Amniotic stem cell (primary cell): ENCODE measurements at regions not wholly inside any gene's neighbourhood (a gene's known extent, or its start where the extent isn't known, plus 50 kb on each side); places are given as distances from the start of the nearest gene placed in this dataset.
"Not testable (repeated sequence)": the region's sequence is repeated elsewhere in the genome, so short reads cannot be mapped to it uniquely, and the experiment has no call there.

Experiments used
- DNase-seq: peaks from one replicate; lab custom pipeline; 2025; lab: John Stamatoyannopoulos, UW

DNA sequence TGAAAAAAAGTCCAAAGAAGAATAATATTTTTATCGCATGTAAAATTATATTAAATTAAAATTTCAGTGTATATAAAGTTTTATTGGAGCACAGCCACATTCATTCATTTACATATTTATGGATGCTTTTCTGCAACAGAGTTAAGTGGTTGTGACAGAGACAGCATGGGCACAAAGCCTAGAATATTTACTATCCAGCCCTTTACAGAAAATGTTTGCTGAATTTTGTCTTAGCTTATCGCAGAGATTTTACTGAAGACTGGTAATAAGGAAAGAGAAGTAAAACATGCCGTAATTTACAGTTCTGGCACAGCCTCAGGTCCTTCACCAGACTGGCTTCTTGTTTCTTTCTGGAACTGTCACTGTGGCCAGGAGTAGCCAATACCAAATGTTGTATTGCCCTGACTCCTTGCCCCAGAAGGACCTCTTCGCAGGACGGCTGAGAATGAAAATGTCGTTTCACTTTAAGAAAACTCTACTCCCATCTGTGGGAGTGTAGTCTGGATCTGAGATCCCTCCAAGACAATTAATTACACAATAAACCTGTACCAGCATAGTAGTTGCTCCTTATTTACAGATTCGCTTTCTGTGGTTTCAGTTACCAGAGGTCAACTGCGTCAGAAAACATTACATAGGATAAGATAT is 94.9 kb upstream of the GOT2 start:
- DNase-seq = no peak

DNA sequence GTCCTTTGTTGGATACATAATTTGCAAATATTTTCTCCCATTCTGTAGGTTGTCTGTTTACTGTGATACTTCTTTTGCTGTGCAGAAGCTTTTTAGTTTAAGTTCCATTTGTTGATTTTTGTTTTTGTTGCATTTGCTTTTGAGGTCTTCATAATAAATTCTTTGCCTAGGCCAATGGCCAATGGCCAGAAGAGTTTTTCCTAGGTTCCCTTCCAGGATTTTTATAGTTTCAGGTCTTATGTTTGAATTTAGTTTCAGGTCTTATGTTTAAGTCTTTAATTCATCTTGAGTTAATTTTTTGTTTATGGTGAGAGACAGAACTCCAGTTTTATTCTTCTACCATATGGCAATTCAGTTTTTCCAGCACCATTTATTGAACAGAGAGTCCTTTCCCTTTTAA is 90.1 kb upstream of the GOT2 start:
- DNase-seq = no peak

DNA sequence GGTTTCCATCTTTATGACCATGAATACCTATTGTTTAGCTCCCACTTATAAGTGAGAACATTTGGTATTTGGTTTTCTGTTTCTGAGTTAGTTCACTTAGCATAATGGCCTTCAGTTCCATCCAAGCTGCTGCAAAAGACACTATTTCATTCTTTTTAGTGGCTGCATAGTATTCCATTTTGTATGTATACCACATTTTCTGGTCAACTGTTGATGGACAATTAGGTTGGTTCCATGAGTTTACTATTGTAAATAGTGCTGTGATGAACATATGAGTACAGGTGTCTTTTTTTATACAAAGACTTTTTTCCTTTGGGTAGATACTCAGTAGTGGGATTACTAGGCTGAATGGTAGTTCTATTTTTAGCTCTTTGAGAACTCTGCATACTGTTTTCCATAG is 87.8 kb upstream of the GOT2 start:
- no peak for DNase-seq

DNA sequence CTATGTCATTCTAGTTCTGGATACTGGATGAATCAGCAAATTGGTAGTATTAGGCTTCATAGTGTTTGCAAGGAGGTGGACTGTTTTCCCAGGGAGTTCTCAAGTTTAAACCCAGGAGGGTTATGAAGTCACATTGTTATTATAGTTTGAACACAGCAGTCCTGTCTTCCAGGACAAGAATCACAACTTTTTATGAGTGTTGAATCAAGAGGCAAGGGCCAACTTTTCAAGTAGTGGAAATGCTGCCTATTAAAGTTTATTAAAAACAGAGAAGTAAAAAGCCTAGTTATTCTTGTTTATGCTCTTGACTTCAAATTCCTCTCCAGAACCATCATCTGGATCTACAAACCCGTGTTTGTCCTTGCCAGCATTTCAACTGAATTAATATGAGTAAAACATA is 86.3 kb upstream of the GOT2 start:
- no peak for DNase-seq

DNA sequence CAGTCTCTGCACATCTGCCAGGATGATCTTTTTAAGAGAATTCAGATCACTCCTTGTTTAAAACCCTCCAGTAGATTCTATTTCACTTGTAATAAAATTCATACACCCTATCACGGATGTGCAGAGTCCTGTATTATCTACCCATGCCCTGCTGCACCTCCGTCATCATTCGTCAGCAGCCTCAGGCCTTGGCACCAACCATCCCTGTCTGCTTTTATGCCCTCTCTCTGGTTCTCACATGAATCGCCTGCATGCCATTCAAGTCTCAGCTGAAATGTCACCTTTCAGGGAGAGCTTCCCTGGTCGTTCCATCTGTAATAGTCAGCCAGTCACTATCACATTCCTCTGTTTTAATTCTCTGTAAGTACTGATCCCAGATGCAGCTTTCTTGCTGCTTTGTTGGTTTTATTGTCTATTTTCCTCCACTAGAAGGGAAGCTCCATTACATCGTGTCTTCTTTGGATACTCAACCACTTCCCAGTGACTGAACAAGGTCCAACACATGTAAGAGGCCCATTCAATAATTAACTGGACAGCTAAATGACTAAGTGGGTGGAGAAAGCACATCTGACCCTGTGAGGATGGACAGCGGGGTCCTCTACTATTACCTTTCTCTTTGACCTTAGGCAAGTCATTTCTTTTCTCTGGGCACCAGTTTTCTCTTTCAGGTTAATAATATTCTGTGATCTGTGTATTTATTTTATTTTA is 81.2 kb upstream of the GOT2 start:
- no peak for DNase-seq

DNA sequence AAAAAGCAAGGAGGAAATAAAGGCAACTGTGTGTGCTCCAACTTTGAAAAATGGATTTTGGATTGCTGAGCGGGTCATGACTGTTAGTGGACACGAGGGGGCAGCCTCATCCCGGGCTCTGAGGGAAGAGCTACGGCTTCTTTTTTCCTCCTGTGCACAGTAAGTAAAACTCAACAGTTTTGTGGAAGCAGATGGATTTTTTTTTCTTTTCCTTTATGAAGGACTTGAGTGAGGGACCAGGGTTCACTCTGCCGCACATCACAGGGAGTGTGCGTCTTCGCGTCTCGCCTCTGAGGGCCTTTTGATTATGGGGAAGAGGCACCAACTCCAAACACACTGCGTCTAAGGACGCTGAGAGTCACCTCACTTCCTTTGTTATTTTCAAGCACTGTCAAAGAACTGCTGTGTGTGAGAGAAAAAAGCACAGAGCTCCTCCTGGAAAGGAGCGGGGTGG is 80.3 kb upstream of the GOT2 start:
- DNase-seq = peak; percentile 19

DNA sequence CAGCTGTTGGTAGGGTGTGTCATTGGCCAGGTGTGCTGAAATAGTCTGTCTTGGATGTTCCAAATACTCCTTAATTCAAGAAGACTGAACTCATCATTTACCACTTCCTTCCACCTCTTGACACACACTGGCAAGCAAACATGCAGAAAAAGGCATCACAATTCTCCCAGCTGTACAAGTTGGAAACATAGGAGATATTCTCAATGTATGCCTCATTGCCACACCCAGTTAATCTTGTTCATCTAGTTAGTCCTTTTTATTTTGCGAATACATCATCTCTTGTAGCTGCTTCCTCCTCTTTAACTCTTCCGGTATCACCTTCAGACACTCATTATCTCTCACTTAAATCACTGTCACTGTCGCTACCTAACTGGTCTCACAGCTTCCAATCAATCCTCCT is 75.1 kb upstream of the GOT2 start:
- DNase-seq = no peak

DNA sequence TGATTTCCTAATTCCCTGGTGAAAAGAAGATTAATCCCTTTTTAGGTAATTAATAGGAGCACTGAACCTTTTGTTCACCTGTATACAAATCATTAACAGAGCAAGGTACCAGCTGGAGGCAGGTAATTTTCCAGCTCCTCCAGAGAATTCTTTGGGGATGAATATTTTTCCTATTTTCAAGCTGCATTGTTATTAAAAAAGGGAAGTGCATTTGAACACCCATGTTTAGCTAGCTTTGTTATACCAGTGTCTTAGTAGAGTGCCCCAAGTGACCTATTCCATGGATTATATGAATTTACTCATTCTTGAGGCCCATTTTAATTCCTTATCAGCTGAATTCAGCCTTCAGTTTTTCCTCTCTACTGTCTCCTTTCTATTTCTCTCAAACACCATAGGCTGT is 73.2 kb upstream of the GOT2 start:
- DNase-seq = no peak

DNA sequence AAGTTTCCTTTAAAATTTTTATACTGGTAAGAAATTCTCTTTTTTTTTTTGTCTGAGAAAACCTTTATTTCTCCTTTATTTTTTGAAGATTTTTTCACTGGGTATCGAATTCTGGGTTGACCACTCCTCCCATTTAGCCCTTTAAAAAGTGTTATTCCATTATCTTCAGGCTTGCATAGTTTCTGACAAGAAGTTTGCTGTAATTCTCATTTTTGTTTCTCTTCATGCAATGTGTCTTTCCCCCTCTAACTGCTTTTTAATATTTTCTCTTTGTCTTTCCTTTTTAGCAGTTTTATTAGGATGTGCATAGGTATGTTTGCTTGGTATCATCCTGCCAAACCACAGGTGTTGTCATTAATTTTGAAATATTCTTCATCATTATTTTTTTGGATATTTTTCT is 67.7 kb upstream of the GOT2 start:
- no peak for DNase-seq

DNA sequence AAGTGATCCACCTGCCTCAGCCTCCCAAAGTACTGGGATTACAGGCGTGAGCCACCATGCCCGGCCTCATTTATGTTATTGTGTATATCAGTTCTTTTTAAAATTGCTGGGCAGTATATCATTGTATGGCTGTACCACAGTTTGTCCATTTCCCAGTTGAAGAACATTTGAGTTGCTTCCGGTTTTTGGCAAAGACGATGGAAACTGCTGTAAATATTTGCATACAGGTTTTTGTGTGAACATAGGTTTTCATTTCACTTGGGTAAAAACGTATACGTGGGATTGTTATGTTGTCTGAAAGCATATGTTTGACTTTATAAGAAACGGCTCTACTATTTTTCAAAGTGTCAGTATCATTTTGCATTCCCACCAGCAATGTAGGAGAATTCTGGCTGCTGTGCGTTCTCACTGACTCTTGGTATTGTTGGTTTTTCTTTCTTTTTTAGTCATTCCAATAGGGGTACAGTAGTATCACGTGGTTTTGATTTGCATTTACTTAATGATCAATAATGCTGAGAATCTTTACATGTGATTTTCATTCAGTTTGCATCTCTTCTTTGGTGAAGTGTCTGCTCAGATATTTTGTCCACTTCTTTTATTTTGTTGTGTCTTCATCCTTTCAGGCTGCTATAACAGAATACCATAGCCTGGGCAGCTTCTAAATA is 63.2 kb upstream of the GOT2 start:
- DNase-seq = no peak

DNA sequence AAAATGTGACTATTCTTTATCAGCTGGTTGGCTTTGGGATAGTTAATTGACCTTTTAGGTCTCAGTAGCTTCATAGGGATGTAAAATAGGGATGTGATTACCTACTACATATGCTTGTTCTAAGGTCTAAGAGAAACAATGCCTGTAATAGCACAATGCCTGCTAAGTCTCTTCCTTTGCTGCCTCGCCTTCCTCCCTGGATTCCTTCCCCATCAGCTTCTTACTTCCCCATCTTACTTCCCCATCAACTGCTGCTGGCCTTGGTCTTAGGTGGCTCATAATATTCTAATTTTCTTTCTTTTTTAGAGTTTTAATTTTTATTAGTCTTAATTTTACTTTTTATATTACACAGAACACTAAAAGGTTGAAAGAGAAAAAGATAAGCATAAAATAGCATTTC is 59.2 kb upstream of the GOT2 start:
- DNase-seq = no peak

DNA sequence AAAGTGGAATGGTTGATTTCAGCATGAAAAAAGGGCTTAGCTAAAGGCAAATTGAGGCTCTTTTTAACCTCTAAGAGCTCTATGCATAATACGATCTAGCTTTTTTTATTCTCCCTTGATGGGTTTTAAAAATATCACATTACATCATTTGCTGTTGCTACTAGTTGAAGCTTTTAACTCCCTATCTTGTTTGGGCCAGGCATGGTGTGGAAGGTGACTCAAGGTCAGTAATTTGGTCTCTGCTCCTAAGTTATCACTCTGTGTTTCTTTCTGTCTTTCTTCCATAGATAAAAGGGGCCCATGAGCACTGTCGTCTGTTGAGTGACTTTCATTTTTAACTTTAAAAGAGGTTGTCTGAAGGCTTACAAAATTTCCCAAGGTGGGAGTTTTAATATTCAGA is 58.1 kb upstream of the GOT2 start:
- DNase-seq = no peak

DNA sequence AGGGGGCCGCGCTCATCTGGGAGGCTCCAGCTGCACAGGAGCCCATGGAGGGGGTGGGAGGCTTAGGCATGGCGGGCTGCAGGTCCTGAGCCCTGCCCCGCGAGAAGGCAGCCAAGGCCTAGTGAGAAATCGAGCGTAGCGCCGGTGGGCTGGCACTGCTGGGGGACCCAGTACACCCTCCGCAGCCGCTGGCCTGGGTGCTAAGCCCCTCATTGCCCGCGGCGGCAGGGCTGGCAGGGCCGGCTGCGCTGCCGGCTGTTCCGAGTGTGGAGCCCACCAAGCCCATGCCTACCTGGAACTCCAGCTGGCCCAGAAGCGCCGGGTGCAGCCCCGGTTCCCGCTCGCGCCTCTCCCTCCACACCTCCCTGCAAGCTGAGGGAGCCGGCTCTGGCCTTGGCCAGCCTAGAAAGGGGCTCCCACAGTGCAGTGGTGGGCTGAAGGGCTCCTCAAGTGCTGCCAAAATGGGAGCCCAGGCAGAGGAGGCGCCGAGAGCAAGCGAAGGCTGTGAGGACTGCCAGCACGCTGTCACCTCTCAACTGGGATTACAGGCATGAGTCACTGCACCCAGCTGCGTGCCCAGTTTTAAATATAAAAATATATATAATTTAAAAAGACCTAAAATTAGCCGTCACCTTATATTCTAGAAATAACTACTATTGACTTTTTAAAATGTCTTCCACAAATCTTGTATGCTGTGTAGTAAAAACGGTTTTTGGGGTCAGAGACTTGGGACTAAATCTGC is 56.9 kb upstream of the GOT2 start:
- DNase-seq = not testable (repeated sequence)

DNA sequence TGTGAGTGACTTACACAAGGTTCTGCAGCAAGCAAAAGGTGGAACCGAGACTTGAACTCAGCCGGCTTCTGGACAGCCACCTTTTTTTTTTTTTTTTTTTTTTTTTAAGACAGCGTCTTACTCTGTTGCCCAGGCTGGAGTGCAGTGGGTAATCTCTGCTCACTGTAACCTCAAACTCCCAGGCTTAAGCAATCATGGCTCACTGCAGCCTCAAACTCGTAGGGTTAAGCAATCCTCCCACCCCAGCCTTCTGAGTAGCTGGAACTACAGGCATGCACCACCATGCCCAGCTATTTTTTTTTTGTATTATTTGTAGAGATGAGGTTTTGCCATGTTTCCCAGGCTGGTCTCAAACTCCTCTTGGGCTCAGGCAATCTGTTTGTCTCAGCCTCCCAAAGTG is 55.2 kb upstream of the GOT2 start:
- no peak for DNase-seq
